LNCaP clone FGC (cell line): ENCODE measurements at regions not wholly inside any gene's neighbourhood (a gene's known extent, or its start where the extent isn't known, plus 50 kb on each side); places are given as distances from the start of the nearest gene placed in this dataset.

Source experiments
- DNase-seq: peaks from one replicate; pipeline ENCODE4 v3.0.0-alpha.2; 2011; ENCODE audit warnings: low read depth
- H3K4me3 ChIP-seq: 2 replicates; pipeline ENCODE4 v1.5.1; 2011; ENCODE audit warnings: mild to moderate bottlenecking, low read depth, low read length, control low read depth
- TF ChIP-seq, protein P1 (sequence below): IDR thresholded peaks from 2 replicates; pipeline ENCODE4 v1.5.1; 2012; ENCODE audit warnings: mild to moderate bottlenecking; ENCODE audit not compliant: control insufficient read depth, insufficient read depth; ENCODE audit errors: extremely low read depth

DNA sequence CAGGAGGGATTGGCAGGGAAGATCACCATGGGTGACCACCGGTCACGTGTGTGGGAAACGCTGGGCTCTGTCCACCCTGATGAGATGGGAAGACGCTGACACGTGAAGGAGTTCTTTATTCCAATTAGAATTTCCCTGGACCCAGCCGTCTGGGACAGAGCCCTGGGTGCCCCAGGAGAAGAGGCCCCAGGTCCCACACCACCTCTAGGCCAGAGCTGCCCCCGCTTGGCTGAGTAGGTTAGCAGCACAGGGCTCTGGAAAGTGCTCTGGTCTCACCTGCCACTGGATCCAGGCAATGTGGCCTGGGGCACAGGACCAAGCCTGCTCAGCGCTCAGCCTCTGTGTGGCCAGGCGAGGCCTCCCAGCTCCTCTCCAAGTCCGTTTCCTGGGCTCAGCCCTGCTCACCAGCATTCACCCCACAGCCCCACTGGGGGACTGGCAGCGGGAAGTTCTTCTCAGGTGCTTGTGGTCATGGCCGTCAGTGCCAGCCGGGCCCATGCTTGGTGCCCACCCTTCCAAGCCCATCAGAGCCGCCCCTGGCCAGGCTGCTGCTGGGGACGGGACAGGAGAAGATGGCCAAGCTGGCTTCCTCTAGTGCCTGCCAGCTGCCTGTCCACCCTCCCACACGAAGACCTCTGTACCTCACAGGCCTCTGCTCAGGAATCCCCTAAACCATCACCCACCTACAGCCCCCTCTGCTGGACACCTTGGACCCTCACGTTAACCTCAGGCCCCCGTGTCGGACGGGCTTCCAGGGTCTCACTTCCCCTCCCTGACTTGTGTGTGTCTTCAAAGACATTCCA, 62.5 kb upstream of the FGF3 start:
- H3K4me3 ChIP-seq: no peak overlapping the region
- TF ChIP-seq, protein P1, sequence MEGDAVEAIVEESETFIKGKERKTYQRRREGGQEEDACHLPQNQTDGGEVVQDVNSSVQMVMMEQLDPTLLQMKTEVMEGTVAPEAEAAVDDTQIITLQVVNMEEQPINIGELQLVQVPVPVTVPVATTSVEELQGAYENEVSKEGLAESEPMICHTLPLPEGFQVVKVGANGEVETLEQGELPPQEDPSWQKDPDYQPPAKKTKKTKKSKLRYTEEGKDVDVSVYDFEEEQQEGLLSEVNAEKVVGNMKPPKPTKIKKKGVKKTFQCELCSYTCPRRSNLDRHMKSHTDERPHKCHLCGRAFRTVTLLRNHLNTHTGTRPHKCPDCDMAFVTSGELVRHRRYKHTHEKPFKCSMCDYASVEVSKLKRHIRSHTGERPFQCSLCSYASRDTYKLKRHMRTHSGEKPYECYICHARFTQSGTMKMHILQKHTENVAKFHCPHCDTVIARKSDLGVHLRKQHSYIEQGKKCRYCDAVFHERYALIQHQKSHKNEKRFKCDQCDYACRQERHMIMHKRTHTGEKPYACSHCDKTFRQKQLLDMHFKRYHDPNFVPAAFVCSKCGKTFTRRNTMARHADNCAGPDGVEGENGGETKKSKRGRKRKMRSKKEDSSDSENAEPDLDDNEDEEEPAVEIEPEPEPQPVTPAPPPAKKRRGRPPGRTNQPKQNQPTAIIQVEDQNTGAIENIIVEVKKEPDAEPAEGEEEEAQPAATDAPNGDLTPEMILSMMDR: no peak

DNA sequence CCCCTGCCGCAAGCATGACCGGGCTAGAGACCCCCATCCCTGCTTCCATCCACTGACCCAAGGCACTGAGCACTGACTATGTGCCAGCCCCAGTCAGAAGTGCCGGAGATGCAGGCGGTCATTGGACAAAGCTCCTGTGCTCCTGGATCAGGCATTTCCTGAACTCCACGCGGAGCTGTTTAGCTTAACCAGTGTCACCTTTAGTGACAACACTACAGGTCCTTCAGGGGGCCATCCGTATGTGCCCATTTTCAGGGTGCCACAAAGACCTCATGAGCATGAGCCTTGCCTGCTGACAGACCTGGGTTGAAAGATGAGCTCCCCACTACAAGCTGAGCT, 63.0 kb upstream of the FGF3 start:
- no peak overlapping the region for H3K4me3 ChIP-seq
- TF ChIP-seq, protein P1: no peak
- DNase-seq: no peak

More for the DNA sequence above, 62.5 kb upstream of the FGF3 start:
- DNase-seq: no peak

DNA sequence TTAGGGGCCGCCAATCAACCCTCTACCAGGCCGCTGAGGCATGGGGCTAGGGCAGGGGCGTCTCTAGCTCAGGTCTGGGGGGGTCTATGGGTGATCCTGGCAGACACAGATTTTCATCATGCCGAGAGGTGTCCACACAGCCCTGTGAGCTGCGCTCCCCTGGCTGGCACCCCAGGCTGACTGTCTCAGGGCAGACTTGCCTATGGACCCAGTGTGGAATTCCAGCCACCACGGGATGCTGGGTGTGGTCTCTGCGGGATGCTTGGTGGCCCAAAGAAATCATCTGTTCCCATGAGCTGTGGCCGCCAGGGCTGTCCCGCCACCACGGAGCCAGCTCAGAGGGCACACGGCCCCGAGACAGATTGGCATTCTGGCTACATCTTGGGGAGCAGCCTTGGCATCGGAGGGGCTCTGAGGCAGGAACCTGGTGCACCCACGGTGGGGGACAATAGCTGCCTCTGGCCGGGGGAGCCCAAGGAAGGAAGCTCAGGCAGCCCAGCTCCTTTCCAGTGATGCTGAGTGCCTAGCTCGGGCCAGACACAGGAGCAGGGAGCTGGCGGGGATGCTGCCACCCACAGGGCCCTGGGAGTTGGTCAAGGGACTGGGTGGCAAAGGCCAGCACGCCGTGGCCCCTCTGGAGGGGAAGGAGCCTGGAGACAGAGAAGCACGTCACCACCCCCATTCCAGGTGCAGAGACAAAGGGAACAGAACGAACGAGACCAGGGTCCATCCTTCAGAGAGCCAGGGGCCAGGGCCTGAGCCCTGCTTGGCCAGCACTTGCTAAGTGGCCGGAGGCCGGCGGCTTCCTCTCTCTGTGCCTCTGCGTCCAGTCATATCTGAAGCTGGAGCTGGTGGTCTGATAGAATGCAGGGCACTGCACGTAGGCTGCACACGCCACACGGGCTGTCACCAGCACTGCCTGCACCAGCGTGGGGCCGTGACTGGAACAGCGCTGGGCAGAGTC, 64.4 kb upstream of the FGF3 start:
- TF ChIP-seq, protein P1: no peak
- no peak overlapping the region for H3K4me3 ChIP-seq
- DNase-seq: no peak

DNA sequence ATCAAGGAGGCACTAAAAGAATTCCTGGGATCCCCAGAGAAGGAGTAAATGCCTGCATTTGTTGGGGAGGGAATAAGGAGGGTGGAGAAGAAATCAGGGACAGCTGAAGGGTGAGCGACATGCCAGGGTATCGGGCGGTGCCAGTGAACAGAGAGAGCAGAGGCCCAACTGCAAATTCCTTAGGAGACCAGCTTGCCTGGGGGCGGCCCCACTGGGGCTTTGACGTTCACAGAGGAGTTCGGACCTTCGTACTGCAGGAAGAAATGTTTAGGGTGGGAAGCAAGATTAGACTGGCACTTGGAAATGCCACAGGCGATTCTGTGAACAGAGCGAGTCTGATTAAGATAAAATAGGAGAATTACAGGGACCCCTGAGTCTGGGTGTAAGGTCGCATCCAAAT, 65.1 kb upstream of the FGF3 start:
- TF ChIP-seq, protein P1: no peak
- DNase-seq: no peak
- H3K4me3 ChIP-seq: no peak overlapping the region

DNA sequence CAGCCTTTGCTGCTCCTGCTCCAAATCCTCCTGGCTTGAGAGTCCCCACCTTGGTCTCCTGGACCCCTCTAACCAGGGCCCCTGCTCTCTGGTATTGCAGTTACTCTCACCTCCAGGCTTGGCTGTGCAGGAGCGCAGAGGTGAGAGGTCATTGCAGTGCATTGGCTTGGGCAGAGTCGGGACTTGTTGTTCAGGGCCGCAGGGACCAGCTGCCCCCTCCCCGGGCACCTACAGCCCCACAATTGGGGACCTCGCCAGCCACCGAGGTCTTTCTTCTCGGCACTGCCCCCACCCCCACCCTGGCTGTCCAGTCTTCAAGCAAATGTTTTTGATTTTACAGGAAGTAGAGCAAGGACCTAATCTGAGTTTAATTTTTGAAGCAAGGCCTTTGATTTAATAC, 65.5 kb upstream of the FGF3 start:
- H3K4me3 ChIP-seq: no peak overlapping the region
- DNase-seq: no peak
- TF ChIP-seq, protein P1: no peak

DNA sequence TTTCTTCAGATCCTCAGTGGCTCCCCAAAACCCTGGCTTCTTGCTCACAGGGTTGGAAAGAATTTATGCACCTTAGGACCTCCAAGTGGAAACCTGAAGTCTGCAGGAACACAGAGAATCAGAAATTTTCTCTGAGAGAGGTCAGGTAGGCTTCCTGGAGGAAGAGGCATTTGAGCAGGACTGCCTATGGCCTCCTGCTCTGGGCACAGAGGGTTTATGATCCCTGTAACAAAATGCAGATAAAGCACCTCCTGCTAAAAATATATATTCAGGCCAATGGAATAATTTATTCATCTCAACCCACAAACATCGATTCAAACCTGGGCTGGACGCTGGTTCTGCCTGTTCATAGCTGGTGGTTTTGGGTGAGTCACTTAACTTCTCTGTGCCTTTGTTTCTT, 68.1 kb upstream of the FGF3 start:
- TF ChIP-seq, protein P1: no peak
- no peak overlapping the region for H3K4me3 ChIP-seq
- no peak for DNase-seq
